ENCODE measurements at regions not wholly inside any gene's neighbourhood (a gene's known extent, or its start where the extent isn't known, plus 50 kb on each side); places are given as distances from the start of the nearest gene placed in this dataset.

DNA sequence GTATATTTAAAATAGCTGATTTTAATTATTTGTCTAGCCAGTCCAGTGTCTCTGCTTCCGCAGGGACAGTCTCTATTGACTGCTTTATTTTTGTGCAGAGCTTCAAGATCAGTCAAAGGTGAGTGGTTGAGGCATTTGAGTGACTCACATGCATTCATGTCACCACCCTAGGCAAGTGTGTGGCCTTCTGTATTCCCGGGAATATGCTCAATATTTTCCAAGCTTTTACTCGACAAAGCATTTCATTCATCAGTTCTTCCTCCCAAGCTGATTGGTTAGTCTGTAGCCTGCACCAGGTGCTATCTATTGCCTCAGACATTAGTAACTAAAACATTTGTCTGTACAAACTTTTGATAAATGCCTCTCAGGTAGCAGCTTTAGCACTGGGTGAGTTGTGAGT lies 471.5 kb upstream of the NRG3 start:
- no peak for TF ChIP-seq POLR2A (IDR thresholded peaks at IDR 0.05)
- TF ChIP-seq, protein P1, sequence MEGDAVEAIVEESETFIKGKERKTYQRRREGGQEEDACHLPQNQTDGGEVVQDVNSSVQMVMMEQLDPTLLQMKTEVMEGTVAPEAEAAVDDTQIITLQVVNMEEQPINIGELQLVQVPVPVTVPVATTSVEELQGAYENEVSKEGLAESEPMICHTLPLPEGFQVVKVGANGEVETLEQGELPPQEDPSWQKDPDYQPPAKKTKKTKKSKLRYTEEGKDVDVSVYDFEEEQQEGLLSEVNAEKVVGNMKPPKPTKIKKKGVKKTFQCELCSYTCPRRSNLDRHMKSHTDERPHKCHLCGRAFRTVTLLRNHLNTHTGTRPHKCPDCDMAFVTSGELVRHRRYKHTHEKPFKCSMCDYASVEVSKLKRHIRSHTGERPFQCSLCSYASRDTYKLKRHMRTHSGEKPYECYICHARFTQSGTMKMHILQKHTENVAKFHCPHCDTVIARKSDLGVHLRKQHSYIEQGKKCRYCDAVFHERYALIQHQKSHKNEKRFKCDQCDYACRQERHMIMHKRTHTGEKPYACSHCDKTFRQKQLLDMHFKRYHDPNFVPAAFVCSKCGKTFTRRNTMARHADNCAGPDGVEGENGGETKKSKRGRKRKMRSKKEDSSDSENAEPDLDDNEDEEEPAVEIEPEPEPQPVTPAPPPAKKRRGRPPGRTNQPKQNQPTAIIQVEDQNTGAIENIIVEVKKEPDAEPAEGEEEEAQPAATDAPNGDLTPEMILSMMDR (IDR thresholded peaks at IDR 0.05): no peak
- H3K9me3 ChIP-seq: no peaks in the 10 kb centered on the region
- H3K4me1 ChIP-seq: no peaks in the 10 kb centered on the region
- H3K27ac ChIP-seq: no peak overlapping the region
- no peaks in the 10 kb centered on the region for H3K27me3 ChIP-seq
- no peak overlapping the region for H3K4me3 ChIP-seq
- DNase-seq (no peak), ATAC-seq (no peak)
- no peaks in the 10 kb centered on the region for H3K36me3 ChIP-seq
- intact Hi-C loops (cut with DNase I): no loop called here
- WGBS, 4 donors: 70 to 83% (median 75%) methylated on average over 3 of the region's 3 CpGs

DNA sequence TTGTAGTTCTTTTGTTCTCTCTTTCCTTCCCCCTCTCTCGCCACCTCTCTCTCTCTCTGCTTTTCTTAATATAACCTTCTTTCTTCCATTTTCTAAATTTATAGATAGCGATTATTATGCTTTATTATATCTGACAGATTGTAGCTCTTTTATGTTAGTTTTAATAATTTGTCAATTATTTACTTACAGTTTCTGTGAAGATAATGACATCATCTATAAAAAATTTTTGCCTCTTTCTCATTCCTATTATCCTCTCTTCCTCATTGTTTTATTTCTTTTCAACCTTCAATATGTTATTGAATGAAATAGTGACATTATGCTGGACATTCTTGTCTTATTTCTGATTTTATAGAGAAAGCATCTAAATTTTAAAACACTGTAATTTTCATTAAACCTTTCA lies 469.6 kb upstream of the NRG3 start:
- TF ChIP-seq, protein P1 (IDR thresholded peaks at IDR 0.05): no peak
- no peak for TF ChIP-seq POLR2A (IDR thresholded peaks at IDR 0.05)
- H3K27me3 ChIP-seq: no peaks in the 10 kb centered on the region
- H3K9me3 ChIP-seq: no peaks in the 10 kb centered on the region
- intact Hi-C loops (cut with DNase I): no loop called here
- H3K4me3 ChIP-seq: no peak overlapping the region
- ATAC-seq (no peak), DNase-seq (no peak)
- no peak overlapping the region for H3K27ac ChIP-seq
- no peaks in the 10 kb centered on the region for H3K4me1 ChIP-seq
- H3K36me3 ChIP-seq: no peaks in the 10 kb centered on the region
- WGBS, 4 donors: 88 to 93% (median 89%) methylated on average over 2 of the region's 2 CpGs

DNA sequence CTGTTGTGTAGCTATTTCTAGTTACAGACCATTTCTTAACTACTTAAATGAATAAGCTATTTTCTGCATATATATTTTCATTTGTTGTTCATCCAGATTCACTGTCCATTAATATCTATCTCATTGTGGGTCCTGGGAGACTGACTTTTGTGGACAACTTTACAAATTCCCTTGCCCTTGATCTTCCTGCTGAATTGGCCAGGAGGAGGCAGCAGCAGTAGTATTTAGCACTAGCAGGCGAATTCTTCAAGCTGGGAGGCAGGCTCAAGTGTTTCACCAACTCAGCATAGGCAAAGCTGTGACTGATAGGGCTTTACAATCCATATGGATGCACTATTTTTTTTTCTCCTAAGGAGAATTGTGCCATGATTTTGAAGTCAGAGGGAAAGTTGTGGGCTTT lies 461.0 kb upstream of the NRG3 start:
- WGBS, 4 donors: 7 to 14% (median 12%) methylated on average over 1 of the region's 1 CpG
- H3K9me3 ChIP-seq: peaks cover 0 to 3% (median 0%) of the 10 kb centered on the region in 12 donors
- TF ChIP-seq, protein P1 (IDR thresholded peaks at IDR 0.05): no peak
- TF ChIP-seq POLR2A (IDR thresholded peaks at IDR 0.05): no peak
- H3K36me3 ChIP-seq: no peaks in the 10 kb centered on the region
- DNase-seq (no peak), ATAC-seq (no peak)
- no peaks in the 10 kb centered on the region for H3K27me3 ChIP-seq
- no peak overlapping the region for H3K4me3 ChIP-seq
- no peak overlapping the region for H3K27ac ChIP-seq
- no peaks in the 10 kb centered on the region for H3K4me1 ChIP-seq
- intact Hi-C loops (cut with DNase I): no loop called here

DNA sequence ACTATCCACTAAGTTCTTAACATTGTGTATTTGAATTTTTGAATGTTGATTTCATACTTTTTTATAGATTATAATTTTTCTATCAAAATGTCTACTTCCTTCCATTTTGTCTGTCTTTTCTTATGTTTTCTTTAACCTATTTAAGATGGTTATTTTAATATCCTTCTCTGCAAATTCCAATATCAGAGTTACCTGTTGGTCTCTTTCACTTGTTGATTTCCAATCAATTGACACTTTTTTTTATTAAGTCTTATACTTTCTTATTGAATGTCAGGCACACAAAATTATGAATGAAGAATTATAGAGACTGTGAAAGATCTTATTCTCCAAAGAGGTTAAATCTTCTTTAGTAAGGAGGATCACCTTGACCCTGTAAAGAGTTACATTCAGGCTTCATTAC lies 448.3 kb upstream of the NRG3 start:
- Histone ChIP-seq H3K36me3 (no peaks in the 10 kb centered on the region), H3K27ac (no peak overlapping the region), H3K27me3 (no peaks in the 10 kb centered on the region), H3K9me3 (peaks cover 0 to 5% (median 0%) of the 10 kb centered on the region in 12 donors), H3K4me1 (no peaks in the 10 kb centered on the region), H3K4me3 (no peak overlapping the region)
- TF ChIP-seq, protein P1 (IDR thresholded peaks at IDR 0.05): no peak
- TF ChIP-seq POLR2A (IDR thresholded peaks at IDR 0.05): no peak
- DNase-seq: no peak
- intact Hi-C loops (cut with DNase I): no loop called here
- no peak for ATAC-seq
